ENCODE measurements at regions not wholly inside any gene's neighbourhood (a gene's known extent, or its start where the extent isn't known, plus 50 kb on each side); places are given as distances from the start of the nearest gene placed in this dataset.

DNA sequence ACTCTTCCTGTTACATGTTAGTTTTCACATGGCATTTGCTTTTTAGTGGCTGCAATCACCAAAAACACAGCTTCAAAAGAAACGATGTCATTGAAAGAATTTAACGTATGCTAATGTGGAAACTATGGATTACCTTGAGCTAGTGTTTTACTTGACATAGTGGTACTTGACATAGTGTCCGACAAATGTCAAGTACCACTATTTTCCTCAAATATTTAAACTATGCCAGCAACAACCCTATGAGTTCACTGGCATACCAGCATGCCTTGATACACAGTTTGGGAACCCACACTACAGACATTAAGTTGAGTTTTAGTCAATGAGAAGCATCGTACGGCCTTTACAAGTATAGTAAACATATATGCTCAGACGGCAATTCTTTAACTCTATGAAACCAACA lies 560.3 kb downstream of the GALC start:
- DNase-seq (no peak), ATAC-seq (ENCODE audit: insufficient read depth, low FRiP score) (no peak)
- peaks cover 0 to 2% (median 0%) of the 10 kb centered on the region in 3 donors for H3K27me3 ChIP-seq (ENCODE audit: control insufficient read depth in 3 of 3, insufficient read depth in 3 of 3, low read length in 2 of 3)
- H3K27ac ChIP-seq (ENCODE audit: low read depth in 1 of 2, low read length in 1 of 2) = no peak overlapping the region
- no peaks in the 10 kb centered on the region for H3K36me3 ChIP-seq (ENCODE audit: control insufficient read depth in 4 of 4, insufficient read depth in 4 of 4, low read length in 4 of 4)
- WGBS, 2 donors = 69 to 86% methylated on average over 6 of the region's 6 CpGs
- H3K9me3 ChIP-seq (ENCODE audit: control insufficient read depth in 4 of 4, insufficient read depth in 3 of 4, low read length in 3 of 4) = peaks cover 0 to 3% (median 0%) of the 10 kb centered on the region in 4 donors
- H3K4me3 ChIP-seq = no peak overlapping the region
- no peaks in the 10 kb centered on the region for H3K4me1 ChIP-seq (ENCODE audit: control insufficient read depth in 5 of 5, insufficient read depth in 5 of 5, low read length in 5 of 5)
- TF ChIP-seq, protein P1, sequence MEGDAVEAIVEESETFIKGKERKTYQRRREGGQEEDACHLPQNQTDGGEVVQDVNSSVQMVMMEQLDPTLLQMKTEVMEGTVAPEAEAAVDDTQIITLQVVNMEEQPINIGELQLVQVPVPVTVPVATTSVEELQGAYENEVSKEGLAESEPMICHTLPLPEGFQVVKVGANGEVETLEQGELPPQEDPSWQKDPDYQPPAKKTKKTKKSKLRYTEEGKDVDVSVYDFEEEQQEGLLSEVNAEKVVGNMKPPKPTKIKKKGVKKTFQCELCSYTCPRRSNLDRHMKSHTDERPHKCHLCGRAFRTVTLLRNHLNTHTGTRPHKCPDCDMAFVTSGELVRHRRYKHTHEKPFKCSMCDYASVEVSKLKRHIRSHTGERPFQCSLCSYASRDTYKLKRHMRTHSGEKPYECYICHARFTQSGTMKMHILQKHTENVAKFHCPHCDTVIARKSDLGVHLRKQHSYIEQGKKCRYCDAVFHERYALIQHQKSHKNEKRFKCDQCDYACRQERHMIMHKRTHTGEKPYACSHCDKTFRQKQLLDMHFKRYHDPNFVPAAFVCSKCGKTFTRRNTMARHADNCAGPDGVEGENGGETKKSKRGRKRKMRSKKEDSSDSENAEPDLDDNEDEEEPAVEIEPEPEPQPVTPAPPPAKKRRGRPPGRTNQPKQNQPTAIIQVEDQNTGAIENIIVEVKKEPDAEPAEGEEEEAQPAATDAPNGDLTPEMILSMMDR (IDR thresholded peaks at IDR 0.05; ENCODE audit: control extremely low read depth, extremely low read depth) = no peak
- H3K9ac ChIP-seq (ENCODE audit: insufficient read depth in 1 of 2, low read length in 2 of 2) = no peak overlapping the region

DNA sequence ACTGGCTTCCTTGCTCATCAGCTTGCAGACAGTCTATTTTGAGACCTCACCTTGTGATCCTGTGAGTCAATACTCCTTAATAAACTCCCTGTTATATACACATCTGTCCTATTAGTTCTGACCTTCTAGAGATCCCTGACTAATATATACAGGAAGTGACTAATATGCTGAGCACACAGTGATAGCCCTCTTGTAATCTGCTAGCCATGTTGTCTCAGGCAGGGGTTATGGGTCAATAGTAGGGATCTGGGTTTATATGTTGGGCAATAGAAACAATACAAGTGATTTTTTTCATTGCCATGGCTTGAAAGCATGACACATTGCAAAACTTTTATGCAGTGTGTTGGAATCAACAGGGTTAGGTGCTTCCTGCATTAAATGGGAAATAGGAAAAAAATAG lies 562.2 kb downstream of the GALC start:
- no peak overlapping the region for H3K4me3 ChIP-seq
- no peak for ATAC-seq (ENCODE audit: insufficient read depth, low FRiP score)
- H3K27me3 ChIP-seq (ENCODE audit: control insufficient read depth in 3 of 3, insufficient read depth in 3 of 3, low read length in 2 of 3) = peaks cover 0 to 2% (median 0%) of the 10 kb centered on the region in 3 donors
- H3K27ac ChIP-seq (ENCODE audit: low read depth in 1 of 2, low read length in 1 of 2) = no peak overlapping the region
- TF ChIP-seq, protein P1 (IDR thresholded peaks at IDR 0.05; ENCODE audit: control extremely low read depth, extremely low read depth) = no peak
- DNase-seq = no peak
- H3K9ac ChIP-seq (ENCODE audit: insufficient read depth in 1 of 2, low read length in 2 of 2) = no peak overlapping the region
- H3K9me3 ChIP-seq (ENCODE audit: control insufficient read depth in 4 of 4, insufficient read depth in 3 of 4, low read length in 3 of 4) = peaks cover 0 to 3% (median 0%) of the 10 kb centered on the region in 4 donors
- H3K4me1 ChIP-seq (ENCODE audit: control insufficient read depth in 5 of 5, insufficient read depth in 5 of 5, low read length in 5 of 5) = no peaks in the 10 kb centered on the region
- H3K36me3 ChIP-seq (ENCODE audit: control insufficient read depth in 4 of 4, insufficient read depth in 4 of 4, low read length in 4 of 4) = no peaks in the 10 kb centered on the region

DNA sequence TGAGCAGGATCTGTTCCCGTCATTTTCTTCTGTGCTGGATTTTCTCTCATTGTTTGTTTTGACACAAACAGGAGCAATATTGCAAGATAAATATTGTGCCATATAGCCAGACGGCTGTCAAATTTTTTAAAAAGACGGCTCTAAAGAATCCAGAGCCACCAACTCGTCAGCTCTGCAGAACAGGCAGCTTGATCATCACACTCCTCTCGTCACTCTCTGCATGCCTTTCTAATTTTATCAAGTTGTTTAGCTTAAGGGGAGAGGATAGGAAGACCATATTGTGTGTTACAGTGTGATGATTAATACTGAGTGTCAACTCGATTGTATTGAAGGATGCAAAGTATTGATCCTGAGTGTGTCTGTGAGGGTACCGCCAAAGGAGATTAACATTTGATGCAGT lies 562.8 kb downstream of the GALC start:
- H3K36me3 ChIP-seq (ENCODE audit: control insufficient read depth in 4 of 4, insufficient read depth in 4 of 4, low read length in 4 of 4) = no peaks in the 10 kb centered on the region
- ATAC-seq (ENCODE audit: insufficient read depth, low FRiP score) (no peak), DNase-seq (no peak)
- no peak overlapping the region for H3K9ac ChIP-seq (ENCODE audit: insufficient read depth in 1 of 2, low read length in 2 of 2)
- 53 to 70% methylated on average over 7 of the region's 7 CpGs for WGBS, 2 donors
- H3K9me3 ChIP-seq (ENCODE audit: control insufficient read depth in 4 of 4, insufficient read depth in 3 of 4, low read length in 3 of 4) = peaks cover 0 to 3% (median 0%) of the 10 kb centered on the region in 4 donors
- no peak overlapping the region for H3K27ac ChIP-seq (ENCODE audit: low read depth in 1 of 2, low read length in 1 of 2)
- no peaks in the 10 kb centered on the region for H3K4me1 ChIP-seq (ENCODE audit: control insufficient read depth in 5 of 5, insufficient read depth in 5 of 5, low read length in 5 of 5)
- H3K4me3 ChIP-seq = no peak overlapping the region
- TF ChIP-seq, protein P1 (IDR thresholded peaks at IDR 0.05; ENCODE audit: control extremely low read depth, extremely low read depth) = no peak
- H3K27me3 ChIP-seq (ENCODE audit: control insufficient read depth in 3 of 3, insufficient read depth in 3 of 3, low read length in 2 of 3) = peaks cover 0 to 2% (median 0%) of the 10 kb centered on the region in 3 donors

DNA sequence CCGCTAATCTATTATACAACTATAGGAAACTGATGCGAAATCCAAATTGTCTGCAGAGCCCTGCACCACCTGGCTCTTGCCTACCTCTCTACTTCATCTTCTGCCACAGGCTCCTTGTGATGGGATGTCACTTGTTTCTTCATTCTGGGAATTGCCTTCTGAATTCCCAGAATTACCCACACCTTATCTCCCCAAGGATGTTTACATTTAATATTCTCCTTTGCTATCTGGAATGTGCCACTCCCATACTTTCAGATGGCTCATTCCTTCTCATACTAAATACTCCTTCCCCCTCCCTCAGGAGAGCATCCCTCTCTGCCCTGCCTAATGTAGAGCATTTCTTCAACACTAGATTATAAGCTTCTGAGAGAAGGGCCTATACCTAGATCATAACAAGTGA lies 573.1 kb downstream of the GALC start:
- WGBS, 2 donors = 91 to 96% methylated on average over 2 of the region's 2 CpGs

More for the DNA sequence above, 573.1 kb downstream of the GALC start:
- ATAC-seq (ENCODE audit: insufficient read depth, low FRiP score) = no peak
- H3K27ac ChIP-seq (ENCODE audit: low read depth in 1 of 2, low read length in 1 of 2) = no peak overlapping the region
- no peaks in the 10 kb centered on the region for H3K36me3 ChIP-seq (ENCODE audit: control insufficient read depth in 4 of 4, insufficient read depth in 4 of 4, low read length in 4 of 4)
- TF ChIP-seq, protein P1 (IDR thresholded peaks at IDR 0.05; ENCODE audit: control extremely low read depth, extremely low read depth) = no peak
- no peak overlapping the region for H3K4me3 ChIP-seq
- no peaks in the 10 kb centered on the region for H3K4me1 ChIP-seq (ENCODE audit: control insufficient read depth in 5 of 5, insufficient read depth in 5 of 5, low read length in 5 of 5)
- no peak for DNase-seq
- H3K9me3 ChIP-seq (ENCODE audit: control insufficient read depth in 4 of 4, insufficient read depth in 3 of 4, low read length in 3 of 4) = peaks cover 0 to 6% (median 1%) of the 10 kb centered on the region in 4 donors
- H3K27me3 ChIP-seq (ENCODE audit: control insufficient read depth in 3 of 3, insufficient read depth in 3 of 3, low read length in 2 of 3) = no peaks in the 10 kb centered on the region
- no peak overlapping the region for H3K9ac ChIP-seq (ENCODE audit: insufficient read depth in 1 of 2, low read length in 2 of 2)
